K562 (cell line): ENCODE measurements at regions not wholly inside any gene's neighbourhood (a gene's known extent, or its start where the extent isn't known, plus 50 kb on each side); places are given as distances from the start of the nearest gene placed in this dataset.
A peak's percentile ranks its signal among the peaks of the same experiment; 100 is the strongest.

Source experiments
- ATF1 ChIP-seq, 2 experiments: fragments of 450-650 bp in 1 of 2; IDR thresholded peaks; 2 replicates each; pipeline ENCODE4 v1.6.1; 2016; ENCODE audit warnings: missing compliant biosample characterization in 1 of 2, missing genetic modification characterization in 1 of 2
- CBFA2T2 ChIP-seq: fragments of 450-650 bp; conservative IDR thresholded peaks from 2 replicates; pipeline ENCODE4 v1.6.1; 2017; ENCODE audit warnings: mild to moderate bottlenecking
- CTBP1 ChIP-seq: fragments of 450-650 bp; IDR thresholded peaks from 2 replicates; pipeline ENCODE4 v1.6.1; 2016; ENCODE audit warnings: borderline replicate concordance
- DEAF1 ChIP-seq: fragments of 450-650 bp; formaldehyde crosslinking; IDR thresholded peaks from 2 replicates; pipeline ENCODE4 v1.4.0; 2020; ENCODE audit warnings: mild to moderate bottlenecking, moderate library complexity
- E2F8 ChIP-seq: fragments of 450-650 bp; IDR thresholded peaks from 2 replicates; pipeline ENCODE4 v1.7.1; 2018; ENCODE audit warnings: mild to moderate bottlenecking, low read depth; ENCODE audit not compliant: partially characterized antibody
- ETV1 ChIP-seq: fragments of 450-650 bp; conservative IDR thresholded peaks from 2 replicates; pipeline ENCODE4 v1.6.1; 2016; ENCODE audit warnings: missing genetic modification characterization, control low read depth, low read depth, missing compliant biosample characterization
- ILK ChIP-seq: fragments of 450-650 bp; IDR thresholded peaks from 2 replicates; pipeline ENCODE4 v1.6.1; 2016; ENCODE audit warnings: missing genetic modification characterization, low read depth, mild to moderate bottlenecking, missing compliant biosample characterization, moderate library complexity, borderline replicate concordance
- KDM2B ChIP-seq: fragments of 250-450 bp; sonication (Bioruptor Pico); IDR thresholded peaks from 2 replicates; pipeline ENCODE4 v1.8.0; 2021; ENCODE audit warnings: mild to moderate bottlenecking, moderate library complexity
- MBD1 ChIP-seq: fragments of 250-450 bp; sonication (Bioruptor Pico); IDR thresholded peaks from 2 replicates; pipeline ENCODE4 v1.8.0; 2022; ENCODE audit warnings: inconsistent platforms
- MEIS2 ChIP-seq: fragments of 450-650 bp; IDR thresholded peaks from 2 replicates; pipeline ENCODE4 v1.6.1; 2014; ENCODE audit warnings: mild to moderate bottlenecking; ENCODE audit not compliant: partially characterized antibody
- NCOR1 ChIP-seq: fragments of 450-650 bp; IDR thresholded peaks from 2 replicates; pipeline ENCODE4 v1.6.1; 2016; ENCODE audit warnings: mild to moderate bottlenecking, moderate library complexity
- NFE2 ChIP-seq: IDR thresholded peaks from 2 replicates; pipeline ENCODE4 v1.6.1; 2014; ENCODE audit warnings: antibody characterized with exemption, low read depth
- RCOR1 ChIP-seq, 2 experiments: IDR thresholded peaks; 2 replicates each; pipeline ENCODE4 v1.6.1; 2012; ENCODE audit warnings: low read depth in 2 of 2, low read length in 2 of 2, borderline replicate concordance in 1 of 2, improper control_type of control experiment in 1 of 2
- SMAD3 ChIP-seq: fragments of 450-650 bp; formaldehyde crosslinking; conservative IDR thresholded peaks from 2 replicates; pipeline ENCODE4 v1.4.0; 2020; ENCODE audit warnings: mild to moderate bottlenecking
- SMAD4 ChIP-seq: fragments of 250-450 bp; sonication (Bioruptor Pico); conservative IDR thresholded peaks from 2 replicates; pipeline ENCODE4 v1.8.0; 2021; ENCODE audit warnings: inconsistent platforms, mild to moderate bottlenecking, moderate library complexity
- SREBF2 ChIP-seq: sonication (generic); formaldehyde crosslinking; IDR thresholded peaks from 2 replicates; pipeline ENCODE4 v1.4.0; 2020; ENCODE audit warnings: mild to moderate bottlenecking, missing genetic modification reagents
- TCF3 ChIP-seq: sonication (generic); formaldehyde crosslinking; IDR thresholded peaks from 2 replicates; pipeline ENCODE4 v1.4.0; 2020; ENCODE audit warnings: mild to moderate bottlenecking, missing genetic modification reagents
- TCFL5 ChIP-seq: fragments of 250-450 bp; sonication (Bioruptor Pico); conservative IDR thresholded peaks from 2 replicates; pipeline ENCODE4 v1.6.1; 2021; ENCODE audit warnings: mild to moderate bottlenecking, moderate library complexity, matching md5 sums
- TFAM ChIP-seq: fragments of 250-450 bp; sonication (Bioruptor Pico); conservative IDR thresholded peaks from 2 replicates; pipeline ENCODE4 v1.5.0; 2021; ENCODE audit warnings: mild to moderate bottlenecking, moderate library complexity
- XRCC4 ChIP-seq: IDR thresholded peaks from one replicate; pipeline ENCODE4 v1.6.1; 2011; ENCODE audit not compliant: insufficient read depth, insufficient read length; ENCODE audit errors: extremely low read depth
- ZBTB8A ChIP-seq: fragments of 450-650 bp; IDR thresholded peaks from 2 replicates; pipeline ENCODE4 v1.6.1; 2018; ENCODE audit warnings: mild to moderate bottlenecking, moderate library complexity; ENCODE audit not compliant: partially characterized antibody
- ZFP91 ChIP-seq: sonication (generic); formaldehyde crosslinking; IDR thresholded peaks from 2 replicates; pipeline ENCODE4 v1.8.0; 2022; ENCODE audit warnings: mild to moderate bottlenecking, missing genetic modification reagents
- ZNF175 ChIP-seq: fragments of 200-800 bp; sonication (Bioruptor generic); IDR thresholded peaks from 2 replicates; pipeline ENCODE4 v1.6.1; 2016; ENCODE audit warnings: low read depth, mild to moderate bottlenecking, missing genetic modification characterization, missing compliant biosample characterization

- TF ChIP-seq E2F8, result no peak
- TF ChIP-seq ZNF175, result 0 out of 2 replicates have a peak, but pooled peaks have one; percentile 32
- no peak for TF ChIP-seq XRCC4
- TF ChIP-seq TCF3, result no peak
- TF ChIP-seq ZFP91 (CRISPR knock-in tag), result no peak
- no peak for TF ChIP-seq ATF1 (CRISPR knock-in tag; IDR thresholded peaks at IDR 0.05)
- no peak for TF ChIP-seq ATF1 (tag; IDR thresholded peaks at IDR 0.05)
- peak; percentile 71 for TF ChIP-seq MEIS2
- no peak for TF ChIP-seq RCOR1 (IDR thresholded peaks at IDR 0.05; ENCODE audit: borderline replicate concordance in 1 of 2, low read depth in 2 of 2, low read length in 2 of 2)
- peak; percentile 37; the same call in 1 of the 2 replicates for TF ChIP-seq CBFA2T2
- no peak for TF ChIP-seq TFAM (CRISPR knock-in tag)
- no peak for TF ChIP-seq SMAD3 (CRISPR knock-in tag)
- no peak for TF ChIP-seq DEAF1 (CRISPR knock-in tag)
- no peak for TF ChIP-seq ILK (tag)
- no peak for TF ChIP-seq MBD1
- TF ChIP-seq SREBF2 (CRISPR knock-in tag), result no peak
- TF ChIP-seq KDM2B (CRISPR knock-in tag), result no peak
- 0 out of 2 replicates have a peak, but pooled peaks have one; percentile 26 for TF ChIP-seq SMAD4
- no peak for TF ChIP-seq TCFL5 (CRISPR knock-in tag)
- TF ChIP-seq CTBP1, result no peak
- TF ChIP-seq ZBTB8A, result no peak
- peak; percentile 28; the same call in 1 of the 2 replicates for TF ChIP-seq NFE2
- peak; percentile 51 for TF ChIP-seq NCOR1
- no peak for TF ChIP-seq ETV1 (tag)
- TF ChIP-seq, all 486 proteins: peak for 16
Measured at GRCh38 chr7:136302049-136302448, 324.9 kb upstream of the MTPN start (continued).
